ENCODE measurements at regions not wholly inside any gene's neighbourhood (a gene's known extent, or its start where the extent isn't known, plus 50 kb on each side); places are given as distances from the start of the nearest gene placed in this dataset.

GRCh38 chr3:18866899-18867298 is 281.4 kb upstream of the KCNH8 start:
- Histone ChIP-seq H3K79me2 (ENCODE audit: control insufficient read depth, insufficient read depth, low read length) (no peaks in the 10 kb centered on the region), H3K4me3 (ENCODE audit: control insufficient read depth in 2 of 3, extremely low read depth in 1 of 3, insufficient read depth in 2 of 3, low read depth in 1 of 3, low read length in 3 of 3) (no peak overlapping the region), H3K27me3 (ENCODE audit: control insufficient read depth, extremely low read depth, insufficient read depth, low read length) (no peaks in the 10 kb centered on the region), H3K4me2 (ENCODE audit: control insufficient read depth, extremely low read depth, insufficient read depth, low read depth, low read length) (no peak overlapping the region), H3K36me3 (ENCODE audit: control insufficient read depth in 2 of 2, extremely low read depth in 1 of 2, insufficient read depth in 2 of 2, low read length in 2 of 2) (no peaks in the 10 kb centered on the region), H2AFZ (ENCODE audit: control insufficient read depth, low read length) (no peak overlapping the region), H3K27ac (ENCODE audit: control insufficient read depth, insufficient read depth, low read length) (no peak overlapping the region), H3K9me3 (ENCODE audit: control insufficient read depth, low read depth, low read length) (no peaks in the 10 kb centered on the region), H3K9me1 (ENCODE audit: control insufficient read depth, extremely low read depth, insufficient read depth, low read length) (no peaks in the 10 kb centered on the region), H3K4me1 (ENCODE audit: control insufficient read depth, extremely low read depth, insufficient read depth, low read length) (peaks cover 15% of the 10 kb centered on the region), H4K20me1 (ENCODE audit: control insufficient read depth, extremely low read depth, insufficient read depth, low read length) (no peaks in the 10 kb centered on the region), H3K9ac (ENCODE audit: control insufficient read depth, extremely low read depth, insufficient read depth, low read length) (no peak overlapping the region)
- TF ChIP-seq CTCF (optimal IDR thresholded peaks at IDR 0.05 in 1 of 3, IDR thresholded peaks at IDR 0.05 in 1 of 3, conservative IDR thresholded peaks at IDR 0.05 in 1 of 3; ENCODE audit: extremely low read depth in 1 of 3, insufficient read depth in 2 of 3, low read length in 3 of 3): no peak
- TF ChIP-seq EZH2 (IDR thresholded peaks at IDR 0.05; ENCODE audit: low read length): no peak
- FAIRE-seq: no peak
- DNase-seq (ENCODE audit: low read depth, low spot score): no peak
- dilution Hi-C loops (cut with MboI; ENCODE audit: extremely low pct_ligation_motif_present, low sequenced_read_pairs): no loop called here

GRCh38 chr3:18864933-18865731 is 283.2 kb upstream of the KCNH8 start:
- no peak for TF ChIP-seq CTCF (optimal IDR thresholded peaks at IDR 0.05 in 1 of 3, IDR thresholded peaks at IDR 0.05 in 1 of 3, conservative IDR thresholded peaks at IDR 0.05 in 1 of 3; ENCODE audit: extremely low read depth in 1 of 3, insufficient read depth in 2 of 3, low read length in 3 of 3)
- dilution Hi-C loops (cut with MboI; ENCODE audit: extremely low pct_ligation_motif_present, low sequenced_read_pairs): no loop called here
- H3K9ac ChIP-seq (ENCODE audit: control insufficient read depth, extremely low read depth, insufficient read depth, low read length): no peak overlapping the region
- DNase-seq (ENCODE audit: low read depth, low spot score): no peak
- no peaks in the 10 kb centered on the region for H4K20me1 ChIP-seq (ENCODE audit: control insufficient read depth, extremely low read depth, insufficient read depth, low read length)
- no peak overlapping the region for H2AFZ ChIP-seq (ENCODE audit: control insufficient read depth, low read length)
- H3K36me3 ChIP-seq (ENCODE audit: control insufficient read depth in 2 of 2, extremely low read depth in 1 of 2, insufficient read depth in 2 of 2, low read length in 2 of 2): no peaks in the 10 kb centered on the region
- H3K4me3 ChIP-seq (ENCODE audit: control insufficient read depth in 2 of 3, extremely low read depth in 1 of 3, insufficient read depth in 2 of 3, low read depth in 1 of 3, low read length in 3 of 3): no peak overlapping the region
- H3K9me1 ChIP-seq (ENCODE audit: control insufficient read depth, extremely low read depth, insufficient read depth, low read length): no peaks in the 10 kb centered on the region
- H3K4me2 ChIP-seq (ENCODE audit: control insufficient read depth, extremely low read depth, insufficient read depth, low read depth, low read length): no peak overlapping the region
- H3K27me3 ChIP-seq (ENCODE audit: control insufficient read depth, extremely low read depth, insufficient read depth, low read length): no peaks in the 10 kb centered on the region
- H3K9me3 ChIP-seq (ENCODE audit: control insufficient read depth, low read depth, low read length): no peaks in the 10 kb centered on the region
- no peak for FAIRE-seq
- peaks cover 9% of the 10 kb centered on the region for H3K4me1 ChIP-seq (ENCODE audit: control insufficient read depth, extremely low read depth, insufficient read depth, low read length)
- no peaks in the 10 kb centered on the region for H3K79me2 ChIP-seq (ENCODE audit: control insufficient read depth, insufficient read depth, low read length)
- H3K27ac ChIP-seq (ENCODE audit: control insufficient read depth, insufficient read depth, low read length): no peak overlapping the region

Measured in keratinocyte (primary cell).